Stromal cell of bone marrow (primary cell): ENCODE measurements at regions not wholly inside any gene's neighbourhood (a gene's known extent, or its start where the extent isn't known, plus 50 kb on each side); places are given as distances from the start of the nearest gene placed in this dataset.
A peak's percentile ranks its signal among the peaks of the same experiment; 100 is the strongest.

ENCODE experiments used
- DNase-seq: peaks from one replicate; pipeline ENCODE4 v3.0.0-alpha.2; 2012; ENCODE audit warnings: low read depth

DNA sequence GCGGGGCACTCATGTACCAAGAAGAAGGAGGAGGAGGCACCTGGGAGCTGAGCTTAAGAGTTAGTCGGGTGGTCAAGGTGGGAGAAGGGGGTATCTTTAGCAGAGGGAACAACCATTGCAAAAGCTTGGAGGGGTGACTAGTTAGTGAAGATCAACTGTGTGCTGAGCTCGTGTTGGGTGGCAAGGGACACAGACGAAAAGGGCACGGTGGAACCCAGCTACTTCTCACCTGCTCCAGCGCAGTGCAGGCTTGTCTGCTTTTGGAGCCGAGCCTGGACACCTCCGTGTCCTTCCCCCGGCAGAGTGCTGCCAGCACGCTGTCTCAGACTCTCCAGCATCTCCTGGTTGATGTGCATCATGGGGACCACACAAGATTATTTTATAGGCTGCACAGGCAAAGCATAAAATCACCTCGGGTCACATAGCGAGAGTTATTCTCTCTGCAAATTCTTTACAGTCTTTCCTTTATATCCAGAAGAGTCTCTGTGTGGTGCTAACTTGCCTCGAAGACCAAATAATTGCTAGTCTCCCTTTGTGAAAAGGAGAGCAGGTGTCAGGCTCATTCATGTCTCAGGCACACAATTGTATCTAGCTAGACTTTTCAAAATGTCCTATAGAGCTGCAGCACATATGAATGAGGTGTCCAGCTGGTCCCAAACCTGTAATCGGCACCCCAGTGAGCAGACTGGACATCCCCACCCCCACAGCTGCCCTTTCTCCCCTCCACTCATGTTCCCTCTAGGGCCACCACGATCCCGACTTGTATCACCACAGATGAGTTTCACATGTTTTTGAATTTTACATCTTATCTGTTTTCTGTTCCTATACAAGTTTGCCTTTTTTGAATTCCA lies 123.4 kb downstream of the CEBPB start:
- no peak for DNase-seq

DNA sequence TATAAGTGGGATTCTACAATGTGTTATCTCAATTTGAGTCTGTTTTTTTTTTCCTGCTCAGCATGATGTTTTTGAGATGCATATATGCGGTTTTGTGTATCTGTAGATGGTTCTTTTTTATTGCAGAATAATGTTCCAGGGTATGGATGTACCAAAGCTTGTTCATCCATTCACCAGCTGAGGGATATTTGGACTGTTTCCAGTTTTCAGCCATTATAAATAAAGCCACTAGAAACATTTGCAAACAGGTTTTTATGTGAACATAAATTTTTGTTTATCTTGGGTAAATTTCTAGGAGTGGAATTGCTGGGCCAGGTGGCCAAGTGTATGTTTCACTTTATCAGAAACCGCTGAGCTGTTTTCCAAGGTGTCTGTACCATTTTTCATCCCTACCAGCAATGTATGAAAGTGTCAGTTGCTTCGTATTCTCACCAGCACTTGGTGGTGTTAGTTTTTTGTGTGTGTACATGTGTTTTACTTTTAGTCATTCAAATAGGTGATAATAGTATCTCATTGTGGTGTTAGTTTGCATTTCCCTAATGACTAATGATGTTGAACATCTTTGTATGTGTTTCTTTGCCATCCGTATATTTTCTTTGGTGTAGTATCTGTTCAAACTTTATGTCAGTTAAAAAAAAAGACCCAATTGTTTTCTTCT lies 124.2 kb downstream of the CEBPB start:
- DNase-seq, result no peak

DNA sequence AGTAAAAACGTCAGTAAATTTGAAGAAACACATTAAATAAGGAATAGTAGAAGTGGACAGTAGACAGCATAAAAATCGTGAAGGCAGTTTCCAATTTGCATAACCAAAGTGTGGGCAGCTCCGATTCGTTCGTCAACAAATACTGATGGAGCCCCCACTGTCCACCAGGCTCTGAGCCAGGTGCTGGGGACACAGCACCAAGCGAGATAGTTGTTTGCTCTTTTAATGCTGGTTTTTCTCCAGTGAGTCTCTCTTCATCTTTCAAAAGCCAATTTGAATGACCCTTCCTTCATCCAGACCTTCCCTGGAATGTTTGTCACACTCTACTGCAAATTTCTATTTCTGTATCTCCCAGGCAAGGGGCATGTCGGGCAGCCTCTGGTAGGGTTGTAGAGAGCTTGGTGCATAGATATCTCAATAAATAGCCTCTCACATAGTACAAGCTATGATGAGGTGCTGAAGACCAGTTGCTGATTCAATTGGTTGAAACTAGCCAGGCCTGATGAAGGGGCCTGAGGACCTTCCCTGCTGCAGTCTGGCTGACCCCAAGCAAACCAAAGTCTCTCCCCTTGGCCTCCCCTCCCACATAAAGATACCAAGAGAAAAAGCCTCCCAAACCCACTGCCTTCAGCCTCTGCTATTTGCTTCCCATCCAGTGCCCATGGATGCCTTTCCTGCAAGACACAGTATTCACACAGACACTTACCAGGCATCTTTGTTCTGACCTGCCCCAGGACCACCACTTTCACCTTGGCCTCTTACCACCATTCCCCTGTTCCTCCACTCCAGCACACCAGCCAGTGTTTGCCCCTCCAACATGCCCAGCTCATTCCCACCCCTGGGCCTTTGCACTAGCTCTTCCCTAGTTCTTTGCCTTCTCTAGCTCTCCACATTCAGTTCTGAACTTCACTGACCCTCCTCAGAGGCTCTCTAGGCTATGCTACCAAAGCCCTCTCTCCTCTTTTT lies 125.2 kb downstream of the CEBPB start:
- DNase-seq, result no peak

DNA sequence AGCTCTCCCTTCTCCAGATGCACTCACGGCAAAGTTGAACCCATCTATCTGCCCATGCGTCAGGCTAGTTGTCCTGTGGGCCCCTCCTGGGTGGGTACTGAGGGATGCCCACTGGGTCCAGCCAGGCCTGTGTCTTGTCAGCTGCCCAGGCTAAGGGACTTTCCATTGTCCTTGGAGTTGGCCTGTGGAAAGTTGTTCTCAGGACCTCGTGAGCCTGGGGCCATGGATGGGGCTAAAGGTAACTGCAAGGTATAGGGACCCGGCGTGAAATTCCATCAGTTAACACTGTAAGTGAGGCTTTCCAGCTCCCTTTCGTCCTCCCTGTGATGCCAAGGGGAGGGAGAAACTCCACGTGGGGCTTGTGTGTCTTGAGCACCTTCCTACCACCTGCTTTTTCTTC lies 126.5 kb downstream of the CEBPB start:
- no peak for DNase-seq

DNA sequence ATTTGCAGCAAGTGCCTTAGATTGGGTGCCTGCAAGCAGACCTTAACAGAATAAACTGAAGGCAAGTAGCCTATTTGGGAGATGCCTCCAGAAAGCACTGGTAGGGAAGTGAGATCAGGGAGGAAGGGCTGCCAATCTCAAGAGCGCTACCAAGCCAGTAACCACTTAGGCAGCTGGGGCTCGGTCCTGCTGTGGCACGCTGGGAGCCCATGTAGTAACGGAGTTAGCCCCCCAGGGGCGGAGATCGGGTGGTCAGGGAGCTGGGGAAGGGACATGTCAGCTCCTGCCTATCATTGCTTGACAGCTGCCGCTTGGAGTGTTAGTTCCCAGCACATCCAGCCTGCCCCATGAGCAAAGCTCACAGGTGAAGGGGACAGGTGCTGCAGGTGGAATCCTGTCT lies 127.0 kb downstream of the CEBPB start:
- no peak for DNase-seq

DNA sequence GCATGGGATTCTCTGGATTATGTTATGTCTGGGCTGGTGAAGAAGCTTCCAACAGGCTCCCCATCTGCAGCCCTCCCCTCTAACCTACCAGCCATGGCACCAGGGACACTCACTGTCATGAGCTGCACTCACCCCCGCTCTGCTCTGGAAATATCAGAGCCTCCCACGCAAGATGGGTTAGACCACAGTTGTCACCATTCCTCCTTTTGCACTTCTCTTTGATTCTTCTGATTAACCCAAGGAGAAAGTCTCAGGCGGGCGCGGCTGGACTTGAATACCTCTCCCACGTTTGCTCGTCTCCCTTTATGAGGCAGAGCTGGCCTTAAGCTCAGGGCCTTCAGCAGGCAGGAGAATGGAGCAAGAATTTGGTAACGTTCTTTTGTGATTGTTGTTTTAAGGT lies 128.1 kb downstream of the CEBPB start:
- DNase-seq, result no peak

DNA sequence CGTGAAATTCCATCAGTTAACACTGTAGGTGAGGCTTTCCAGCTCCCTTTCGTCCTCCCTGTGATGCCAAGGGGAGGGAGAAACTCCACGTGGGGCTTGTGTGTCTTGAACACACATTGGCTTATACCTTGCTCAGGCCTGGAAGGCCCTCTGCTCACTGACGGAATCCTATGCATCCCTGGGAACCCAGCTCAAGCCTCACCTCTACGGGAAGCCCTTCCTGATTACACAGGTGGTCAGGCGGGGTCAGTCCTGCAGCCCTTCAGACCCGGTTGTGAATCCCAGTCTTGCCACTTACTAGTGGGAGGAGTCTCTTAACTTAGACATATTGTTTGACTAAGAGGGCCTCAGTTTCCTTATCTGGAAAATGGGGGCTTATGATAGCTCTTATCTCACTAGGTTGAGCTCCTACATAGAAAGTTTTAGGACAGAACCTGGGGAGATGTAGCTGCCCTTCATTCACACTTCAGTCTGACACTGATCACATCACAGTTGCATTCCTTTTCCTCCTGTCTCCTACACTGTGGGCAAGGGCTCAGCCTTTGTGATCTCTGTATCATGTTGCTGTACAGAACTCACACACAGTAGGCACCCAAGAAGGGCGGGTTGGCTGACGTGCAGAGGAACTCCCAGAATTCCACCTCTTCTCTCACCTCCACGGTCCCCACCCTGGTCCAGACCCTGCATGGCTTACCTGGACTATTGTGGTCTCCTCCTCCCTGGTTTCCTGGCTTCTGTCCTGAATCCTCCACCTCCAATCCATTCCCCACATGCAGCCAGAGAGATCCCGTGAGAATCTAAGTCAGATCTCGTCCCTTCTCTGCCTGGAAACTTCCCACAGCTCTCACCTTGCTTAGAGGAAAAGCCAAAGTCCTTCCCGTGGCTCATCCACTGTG lies 129.6 kb downstream of the CEBPB start:
- DNase-seq, result no peak

DNA sequence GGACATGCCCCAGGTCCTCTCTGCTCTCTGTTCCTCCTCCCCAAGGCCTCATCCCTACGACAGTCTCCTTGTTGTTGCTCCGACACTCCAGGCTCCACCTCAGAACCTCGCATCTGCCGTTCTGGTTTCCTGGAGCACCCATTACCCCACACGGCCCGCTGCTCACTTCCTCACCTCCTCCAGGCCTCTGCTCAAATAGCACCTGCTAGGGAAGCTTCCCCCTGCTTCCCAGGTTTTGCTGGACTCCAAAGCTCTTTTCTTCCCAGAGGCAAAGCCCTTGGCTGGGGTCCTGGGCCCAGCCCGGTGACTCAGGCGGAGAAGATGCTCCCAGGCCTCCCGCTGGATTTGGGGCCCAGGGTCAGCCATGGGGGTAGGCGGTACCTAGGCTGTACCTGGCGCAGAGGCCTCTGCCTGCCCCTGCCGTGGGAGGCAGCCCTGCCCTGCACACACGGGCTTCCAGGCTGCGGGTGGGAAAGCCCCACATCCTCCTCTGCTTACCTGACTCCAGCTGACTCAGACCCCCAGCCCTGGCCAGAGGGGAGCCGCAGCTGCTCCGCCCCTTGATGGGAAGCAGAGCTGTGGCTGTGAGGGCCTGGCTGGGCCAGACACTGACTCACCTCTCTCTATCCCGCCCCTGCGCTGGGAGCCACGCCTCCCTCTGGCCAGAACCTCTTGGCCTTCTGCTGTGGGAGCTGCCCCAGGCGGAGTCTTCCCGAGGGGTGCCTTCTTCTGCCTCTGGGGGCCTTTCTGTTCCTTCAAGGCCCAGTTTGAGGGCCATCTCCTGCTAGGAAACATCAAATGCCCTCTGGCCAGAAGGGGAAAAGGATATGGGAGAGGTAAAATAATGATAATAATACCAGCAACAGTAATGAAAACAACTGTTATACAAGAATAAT lies 130.5 kb downstream of the CEBPB start:
- peak; percentile 88 for DNase-seq

DNA sequence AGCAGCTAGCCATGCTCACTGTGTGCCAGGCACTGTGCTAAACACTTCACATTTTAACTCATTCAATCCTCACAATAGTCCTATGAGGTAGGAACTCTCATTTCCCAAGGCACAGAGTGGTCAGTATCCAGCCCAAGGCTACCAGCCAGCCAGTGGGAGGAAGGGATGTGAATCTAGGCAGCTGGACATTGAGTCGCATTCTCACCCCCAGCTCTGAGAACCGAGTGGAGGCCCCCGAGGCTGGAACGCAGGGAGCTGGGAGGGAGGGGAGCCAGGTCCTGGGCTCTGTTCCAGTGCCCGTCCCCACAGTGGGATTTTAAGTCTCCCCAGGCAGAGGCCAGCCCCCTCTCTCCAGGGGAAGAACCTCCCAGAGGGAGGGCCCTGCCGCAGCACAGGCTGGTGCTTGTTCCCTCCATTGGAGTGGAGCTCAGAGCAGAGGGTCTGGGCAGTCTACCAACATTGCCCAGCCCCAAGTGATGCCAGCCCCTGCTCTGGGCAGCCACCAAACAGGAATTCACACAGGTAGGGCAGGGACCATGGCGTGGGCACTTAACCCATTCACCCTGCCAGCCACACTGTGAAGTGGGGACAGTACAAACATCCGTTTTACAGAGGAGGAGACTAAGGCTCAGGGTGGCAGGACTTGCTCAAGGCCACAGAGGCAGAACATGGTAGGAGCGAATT lies 131.3 kb downstream of the CEBPB start:
- no peak for DNase-seq

DNA sequence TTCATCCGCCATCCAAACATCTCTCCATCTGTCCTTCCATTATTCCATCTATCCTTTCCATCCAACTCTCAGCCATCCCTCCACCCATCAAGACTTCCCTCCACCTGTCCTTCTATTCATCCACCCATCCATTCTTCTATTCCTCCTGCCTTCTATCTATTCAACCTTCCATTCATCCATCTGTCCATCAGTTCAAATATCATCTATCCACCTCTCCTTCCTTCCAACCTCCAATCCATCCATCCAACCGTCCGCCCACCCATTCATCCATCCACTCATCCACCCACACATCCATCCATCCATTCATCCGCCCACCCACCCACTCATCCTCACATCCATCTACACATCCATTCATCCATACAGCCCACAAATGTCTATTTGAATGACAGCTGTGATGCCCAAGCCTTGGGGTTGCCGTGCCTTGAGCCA lies 132.1 kb downstream of the CEBPB start:
- DNase-seq, result no peak

DNA sequence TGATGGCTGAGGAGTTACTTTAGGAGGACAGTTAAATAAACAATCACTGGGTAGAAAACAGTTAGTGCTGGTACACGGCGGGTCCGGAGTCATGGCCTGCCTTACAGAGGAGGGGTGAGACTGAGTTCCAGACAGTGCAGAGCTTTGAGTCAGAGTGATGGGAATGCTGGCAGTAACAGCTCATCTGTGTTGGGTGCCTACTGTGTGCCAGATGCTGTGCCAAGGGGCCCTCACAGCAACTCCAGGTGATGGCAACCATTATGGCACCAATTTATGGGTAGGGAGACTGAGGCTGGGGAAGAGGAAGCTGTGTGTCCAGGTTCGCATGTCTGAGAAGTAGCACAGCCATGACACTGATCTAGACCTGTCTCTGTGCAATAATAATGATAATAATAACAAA lies 132.6 kb downstream of the CEBPB start:
- DNase-seq, result no peak

DNA sequence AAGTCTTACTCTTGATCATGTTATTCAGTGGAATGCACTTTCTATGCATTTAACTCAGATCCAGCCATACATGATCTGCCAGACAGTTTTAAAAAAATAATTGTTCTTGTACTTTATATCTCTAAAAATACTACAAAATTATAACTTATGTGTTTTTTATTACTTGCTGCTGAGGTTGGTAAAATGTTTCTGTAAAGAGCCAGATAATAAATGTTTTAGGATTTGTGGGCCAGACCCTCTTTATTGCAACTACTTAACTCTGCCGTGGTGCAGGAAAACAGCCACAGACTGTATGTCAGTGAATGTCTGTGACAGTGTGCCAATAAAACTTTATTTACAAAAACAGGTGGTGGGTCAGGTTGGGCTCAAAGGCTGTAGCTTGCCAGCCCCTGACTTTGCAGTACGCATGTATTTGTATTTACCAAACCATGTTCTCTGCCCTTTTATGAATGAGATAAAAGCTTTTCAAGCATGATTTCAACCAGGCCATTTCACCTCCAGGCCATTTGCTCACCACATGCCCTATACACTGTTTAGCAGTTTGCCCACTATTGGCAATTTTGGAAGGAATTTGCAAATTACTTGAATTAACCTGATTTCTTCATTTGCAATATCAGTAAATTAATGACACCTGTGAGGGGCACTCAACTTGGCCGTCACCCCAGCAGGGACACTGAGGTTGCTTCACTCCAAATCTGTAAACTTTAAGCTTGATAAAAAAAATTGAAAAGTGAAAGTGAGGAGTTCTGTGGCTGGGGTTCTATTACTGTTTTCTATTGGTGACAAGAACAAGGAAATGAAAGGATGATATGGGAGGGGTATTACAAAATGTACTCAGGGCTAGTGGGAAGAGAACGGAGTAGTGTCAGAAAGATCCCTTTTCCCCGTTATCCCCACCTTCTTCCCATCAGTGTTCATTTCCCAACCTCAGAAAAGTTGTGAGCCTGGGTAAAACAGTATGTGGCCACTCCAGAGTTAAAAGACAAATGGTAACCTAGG lies 133.4 kb downstream of the CEBPB start:
- no peak for DNase-seq

DNA sequence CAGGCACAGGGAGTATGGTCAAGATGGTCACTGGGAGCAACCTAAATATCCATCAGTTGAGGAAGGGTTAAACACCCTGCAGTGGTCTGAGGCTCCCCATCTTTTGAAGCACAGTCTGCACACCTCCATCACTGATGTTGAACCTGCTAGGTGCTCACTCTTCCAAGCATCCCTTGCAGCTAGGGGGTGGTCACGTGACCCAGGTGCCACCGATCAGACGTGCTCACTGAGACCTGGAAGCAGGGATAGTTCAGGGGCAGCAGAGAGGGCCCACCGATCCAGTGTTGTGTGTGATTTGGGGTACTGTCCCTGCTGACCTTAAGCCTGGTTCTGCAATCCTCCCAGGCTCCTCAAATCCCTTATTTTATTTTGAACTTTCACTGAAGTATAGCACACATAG lies 134.6 kb downstream of the CEBPB start:
- DNase-seq, result no peak

DNA sequence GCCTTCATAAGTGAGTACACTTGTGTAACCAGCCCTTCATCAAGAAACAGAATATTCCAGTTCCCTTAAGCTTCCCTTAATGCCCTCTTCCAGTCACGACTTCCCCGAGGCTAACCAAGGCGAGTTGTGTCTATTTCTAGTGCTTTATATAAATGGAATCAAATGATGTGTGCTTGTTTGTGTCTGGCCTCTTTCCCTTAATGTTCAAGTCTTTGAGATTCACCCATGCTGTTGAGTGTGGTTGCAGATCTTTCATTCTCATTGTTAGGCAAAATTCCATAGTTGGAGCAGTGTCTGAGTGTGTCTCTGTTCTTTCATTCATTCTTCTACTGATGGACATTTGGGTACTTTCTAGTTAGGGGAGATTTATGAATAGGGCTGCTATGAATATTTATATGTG lies 135.0 kb downstream of the CEBPB start:
- DNase-seq, result no peak

DNA sequence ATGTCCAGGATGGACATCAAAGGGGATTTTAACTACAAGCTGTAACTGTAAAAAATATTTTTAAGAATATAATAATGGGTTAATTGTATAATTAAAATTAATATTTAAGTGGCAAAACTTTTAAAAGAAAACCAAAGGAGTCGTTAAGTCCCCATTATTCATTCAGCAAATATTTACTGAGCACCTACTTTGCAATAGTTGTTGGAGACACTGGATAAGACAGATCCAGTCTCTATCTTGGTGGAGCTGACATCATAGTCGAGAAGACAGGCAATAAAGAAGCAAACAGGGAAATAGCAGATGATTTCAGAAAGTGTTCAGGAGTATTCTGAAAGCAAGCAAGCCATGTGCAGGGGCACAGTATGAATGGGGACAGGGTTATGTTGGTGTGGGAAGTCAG lies 137.0 kb downstream of the CEBPB start:
- DNase-seq, result no peak

DNA sequence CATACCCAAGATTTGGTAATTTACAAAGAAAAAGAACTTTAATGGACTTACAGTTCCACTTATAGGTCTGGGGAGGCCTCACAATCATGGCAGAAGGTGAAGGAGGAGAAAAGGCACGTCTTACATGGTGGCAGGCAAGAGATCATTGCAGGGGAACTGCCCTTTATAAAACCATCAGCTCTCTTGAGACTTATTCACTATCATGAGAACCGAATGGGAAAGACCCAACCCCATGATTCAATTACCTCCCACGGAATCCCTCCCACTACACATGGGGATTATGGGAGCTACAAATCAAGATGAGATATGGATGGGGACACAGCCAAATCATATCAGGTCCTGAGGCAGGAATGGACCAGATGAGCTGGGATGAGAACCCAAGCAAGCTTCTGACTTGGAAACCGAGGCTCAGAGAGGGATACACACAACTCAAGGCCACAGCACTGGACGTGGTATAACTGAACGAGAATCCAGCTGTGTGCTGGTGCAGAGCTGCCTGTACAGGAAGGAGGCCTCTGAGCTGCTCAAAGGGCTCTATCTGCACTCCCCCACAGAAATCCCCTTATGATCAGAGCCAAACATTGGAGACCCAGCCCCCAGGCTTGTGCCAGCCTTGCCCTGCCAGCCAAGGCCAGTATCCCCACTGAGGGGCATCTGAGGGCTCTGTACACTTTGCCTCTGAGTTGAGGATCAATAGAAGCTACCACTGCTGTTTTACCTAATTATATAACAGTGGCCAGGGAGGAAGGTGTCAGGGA lies 137.8 kb downstream of the CEBPB start:
- no peak for DNase-seq

DNA sequence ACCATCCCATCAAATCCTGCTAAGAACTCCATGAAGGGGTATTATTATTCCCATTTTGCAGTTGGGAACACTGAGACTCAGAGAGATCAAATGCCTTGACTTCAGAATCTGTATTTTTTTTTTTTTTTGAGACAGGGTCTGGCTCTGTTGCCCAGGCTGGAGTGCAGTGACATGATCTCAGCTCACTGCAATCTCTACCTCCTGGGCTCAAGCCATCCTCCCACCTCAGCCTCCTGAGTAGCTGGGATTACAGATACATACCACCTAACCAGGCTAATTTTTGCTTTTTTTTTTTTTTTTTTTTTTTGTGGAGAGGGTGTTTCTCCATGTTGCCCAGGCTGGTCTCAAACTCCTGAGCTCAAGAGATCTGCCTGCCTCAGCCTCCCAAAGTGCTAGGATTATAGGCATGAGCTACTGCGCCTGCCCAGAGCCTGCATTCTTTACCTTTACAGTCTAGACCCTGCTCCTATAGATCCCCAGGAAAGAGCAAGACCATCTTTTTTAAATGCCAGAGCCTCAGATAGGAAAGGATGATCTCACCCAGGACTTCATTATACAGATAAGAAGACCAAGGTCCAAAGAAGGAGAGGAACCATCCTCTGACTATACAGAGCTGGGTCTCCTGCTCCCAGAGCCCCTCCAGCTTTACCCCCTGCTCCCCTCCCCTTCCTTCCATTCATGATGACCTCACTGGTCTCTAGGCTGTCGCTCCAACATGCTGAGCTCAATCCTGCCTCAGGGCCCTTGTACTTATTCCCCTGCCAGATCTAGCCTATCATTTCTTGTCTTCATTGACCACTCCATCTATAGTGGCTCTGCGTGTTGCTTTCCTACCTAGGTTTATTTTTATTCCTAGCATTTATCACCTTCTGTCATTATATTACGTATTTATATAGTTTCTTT lies 138.6 kb downstream of the CEBPB start:
- DNase-seq, result no peak
